NT2/D1 (cell line): ENCODE measurements at regions not wholly inside any gene's neighbourhood (a gene's known extent, or its start where the extent isn't known, plus 50 kb on each side); places are given as distances from the start of the nearest gene placed in this dataset.

Experiments used
- SUZ12 ChIP-seq: IDR thresholded peaks from 2 replicates; pipeline ENCODE4 v1.6.1; 2011; ENCODE audit not compliant: insufficient read length, insufficient read depth; ENCODE audit errors: extremely low read depth
- YY1 ChIP-seq: IDR thresholded peaks from 2 replicates; pipeline ENCODE4 v1.6.1; 2011; ENCODE audit not compliant: insufficient read length, insufficient read depth

DNA sequence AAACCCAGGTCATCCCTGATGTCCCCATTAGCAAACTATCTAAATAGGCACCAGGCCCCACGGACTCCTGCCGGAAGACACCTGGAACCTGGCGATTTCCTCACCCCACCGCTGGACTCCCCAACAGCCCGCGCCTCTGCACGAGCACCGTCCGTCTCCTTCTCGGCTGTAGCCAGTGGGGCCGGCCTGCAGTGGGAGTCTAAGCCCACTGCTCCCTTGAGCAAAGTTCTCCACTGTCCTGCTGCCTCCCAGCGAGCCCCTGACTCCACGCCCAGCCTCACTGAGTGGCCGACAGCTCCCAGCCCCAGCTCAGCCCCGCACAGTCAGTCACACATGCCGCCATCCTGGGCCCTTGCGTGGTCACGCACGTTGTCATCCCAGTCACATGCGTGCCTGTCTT, 211.3 kb upstream of the PPP2R2D start:
- TF ChIP-seq YY1 (no peak), SUZ12 (no peak)
